Mesothelial cell of epicardium (in vitro differentiated cells): ENCODE measurements at regions not wholly inside any gene's neighbourhood (a gene's known extent, or its start where the extent isn't known, plus 50 kb on each side); places are given as distances from the start of the nearest gene placed in this dataset.
"Not testable (repeated sequence)": the region's sequence is repeated elsewhere in the genome, so short reads cannot be mapped to it uniquely, and the experiment has no call there.

Experiments
- DNase-seq, 2 experiments: peaks; one replicate each; pipeline ENCODE4 v3.0.0; 2021; ENCODE audit warnings: low spot score in 2 of 2; ENCODE audit not compliant: unreplicated experiment in 2 of 2
- H3K27ac Mint-ChIP-seq: 2 replicates; pipeline ENCODE4 v1.8.0; 2021; ENCODE audit warnings: mixed read lengths
- H3K27me3 Mint-ChIP-seq: 2 replicates; pipeline ENCODE4 v1.8.0; 2021; ENCODE audit warnings: low read depth, mixed read lengths
- H3K36me3 Mint-ChIP-seq: 2 replicates; pipeline ENCODE4 v1.8.0; 2021; ENCODE audit warnings: mixed read lengths
- H3K4me1 Mint-ChIP-seq: 2 replicates; pipeline ENCODE4 v1.8.0; 2021; ENCODE audit warnings: mixed read lengths
- H3K4me3 Mint-ChIP-seq: 2 replicates; pipeline ENCODE4 v1.8.0; 2021; ENCODE audit warnings: mild to moderate bottlenecking, moderate library complexity, mixed read lengths
- H3K9me3 Mint-ChIP-seq: 2 replicates; pipeline ENCODE4 v1.8.0; 2021; ENCODE audit warnings: mixed read lengths
- CTCF ChIP-seq: fragments of 200-600 bp; sonication (generic); IDR thresholded peaks from one replicate; pipeline ENCODE4 v1.5.0; 2021; ENCODE audit warnings: antibody characterized with exemption; ENCODE audit not compliant: unreplicated experiment

- no peak overlapping the region for H3K27ac Mint-ChIP-seq
- H3K9me3 Mint-ChIP-seq = no peaks in the 10 kb centered on the region
- H3K4me3 Mint-ChIP-seq = no peak overlapping the region
- no peak for TF ChIP-seq CTCF
- H3K27me3 Mint-ChIP-seq = no peaks in the 10 kb centered on the region
- no peaks in the 10 kb centered on the region for H3K36me3 Mint-ChIP-seq
- H3K4me1 Mint-ChIP-seq = no peaks in the 10 kb centered on the region
- DNase-seq = no peak
Measured at GRCh38 chr1:173388352-173388751, 88.8 kb upstream of the PRDX6 start.

GRCh38 chr1:173392895-173393658, 84.1 kb upstream of the PRDX6 start:
- DNase-seq = no peak
- TF ChIP-seq CTCF = no peak
- Mint-ChIP-seq H3K9me3 (no peaks in the 10 kb centered on the region), H3K27me3 (no peaks in the 10 kb centered on the region), H3K4me3 (no peak overlapping the region), H3K4me1 (no peaks in the 10 kb centered on the region), H3K27ac (peak overlapping the region; percentile 7), H3K36me3 (no peaks in the 10 kb centered on the region)

- no peak for DNase-seq
- H3K27me3 Mint-ChIP-seq = no peaks in the 10 kb centered on the region
- H3K4me1 Mint-ChIP-seq = no peaks in the 10 kb centered on the region
- no peak overlapping the region for H3K27ac Mint-ChIP-seq
- no peaks in the 10 kb centered on the region for H3K36me3 Mint-ChIP-seq
- H3K9me3 Mint-ChIP-seq = no peaks in the 10 kb centered on the region
- no peak overlapping the region for H3K4me3 Mint-ChIP-seq
- no peak for TF ChIP-seq CTCF
Measured at GRCh38 chr1:173393659-173394000, 83.5 kb upstream of the PRDX6 start.

- H3K9me3 Mint-ChIP-seq, H3K36me3 Mint-ChIP-seq, H3K27ac Mint-ChIP-seq, DNase-seq, H3K27me3 Mint-ChIP-seq, H3K4me1 Mint-ChIP-seq, H3K4me3 Mint-ChIP-seq: not testable (repeated sequence)
Measured at GRCh38 chr1:173394813-173395212, 82.3 kb upstream of the PRDX6 start.

- H3K9me3 Mint-ChIP-seq = no peaks in the 10 kb centered on the region
- DNase-seq = no peak
- H3K36me3 Mint-ChIP-seq = no peaks in the 10 kb centered on the region
- no peak overlapping the region for H3K4me3 Mint-ChIP-seq
- no peak overlapping the region for H3K27ac Mint-ChIP-seq
- H3K4me1 Mint-ChIP-seq = no peaks in the 10 kb centered on the region
- no peak for TF ChIP-seq CTCF
- H3K27me3 Mint-ChIP-seq = no peaks in the 10 kb centered on the region
Measured at GRCh38 chr1:173395762-173396161, 81.4 kb upstream of the PRDX6 start.

GRCh38 chr1:173400387-173400995, 76.6 kb upstream of the PRDX6 start:
- no peak overlapping the region for H3K27ac Mint-ChIP-seq
- no peak for DNase-seq
- H3K4me3 Mint-ChIP-seq = no peak overlapping the region
- no peak for TF ChIP-seq CTCF
- H3K36me3 Mint-ChIP-seq = no peaks in the 10 kb centered on the region
- no peaks in the 10 kb centered on the region for H3K27me3 Mint-ChIP-seq
- H3K9me3 Mint-ChIP-seq = no peaks in the 10 kb centered on the region
- no peaks in the 10 kb centered on the region for H3K4me1 Mint-ChIP-seq
